K562 (cell line): ENCODE measurements at regions not wholly inside any gene's neighbourhood (a gene's known extent, or its start where the extent isn't known, plus 50 kb on each side); places are given as distances from the start of the nearest gene placed in this dataset.

Experiments used
- ATAC-seq: fragments of 200-7000 bp; cut with Tn5 transposase; 3 replicates; pipeline ENCODE4 v1.9.1; 2020; ENCODE audit warnings: moderate library complexity
- BruUV-seq: library from RNA; stranded (reverse); fragments of 400-500 nt; replicated peaks from 2 replicates; lab custom pipeline; 2021; lab: Mats Ljungman, UMichigan
- CTCF ChIA-PET: fragments of 300-600 bp; formaldehyde crosslinking; extraction: SDS; loops from one replicate; lab custom pipeline; 2021; ENCODE audit warnings: low intra/inter-chr PET ratio; lab: Yijun Ruan, JAX
- POLR2A ChIA-PET: fragments of 300-600, 350-650 bp; sonication (Branson Sonifier 250); formaldehyde crosslinking; extraction: SDS; loops from one replicate; lab custom pipeline; 2021; ENCODE audit warnings: antibody characterized with exemption, inconsistent platforms; lab: Yijun Ruan, JAX
- DNase-seq, 4 experiments: peaks; one replicate each; pipeline versions ENCODE4 v3.0.0 to v3.0.0-alpha.2; 2011 to 2018; ENCODE audit warnings: low spot score in 3 of 4, mixed read lengths in 3 of 4; ENCODE audit errors: extremely low read depth in 1 of 4
- FAIRE-seq: peaks from 2 replicates; lab custom pipeline; 2011; peaks lifted over from hg19 to GRCh38; lab: Jason Lieb, UNC
- H2AFZ ChIP-seq: 2 replicates; pipeline ENCODE4 v1.6.0; 2011; ENCODE audit warnings: low read depth, low read length, control low read depth, inconsistent platforms
- H3K27ac ChIP-seq: fragments of 200-600 bp; 3 replicates; pipeline ENCODE4 v1.8.0; 2011; ENCODE audit warnings: low read depth, mild to moderate bottlenecking, control low read depth, inconsistent platforms, low read length, moderate library complexity, mixed read lengths; ENCODE audit errors: extremely low read depth
- H3K27me3 ChIP-seq, 2 experiments: fragments of 300-600 bp in 1 of 2; 2 replicates in 1 of 2; 3 replicates in 1 of 2; pipeline versions ENCODE4 v1.6.0 to v1.8.0; 2011; ENCODE audit warnings: inconsistent platforms in 2 of 2, low read length in 2 of 2, mild to moderate bottlenecking in 1 of 2, mixed read lengths in 1 of 2, moderate library complexity in 1 of 2; ENCODE audit not compliant: control insufficient read depth in 2 of 2, insufficient read depth in 2 of 2
- H3K36me3 ChIP-seq: fragments of 300-600 bp; 3 replicates; pipeline ENCODE4 v1.8.0; 2011; ENCODE audit warnings: mild to moderate bottlenecking, low read length, inconsistent platforms; ENCODE audit not compliant: control insufficient read depth, insufficient read depth
- H3K4me1 ChIP-seq, 2 experiments: fragments of 200-600 bp in 1 of 2; replicated peaks in 1 of 2; 2 replicates in 1 of 2; 3 replicates in 1 of 2; pipeline versions ENCODE4 v1.5.1 to v1.8.0; 2011; ENCODE audit warnings: inconsistent platforms in 2 of 2, low read length in 2 of 2, mild to moderate bottlenecking in 1 of 2, mixed read lengths in 1 of 2, moderate library complexity in 1 of 2; ENCODE audit not compliant: control insufficient read depth in 2 of 2, insufficient read depth in 2 of 2
- H3K4me2 ChIP-seq: 2 replicates; pipeline ENCODE4 v1.6.1; 2011; ENCODE audit warnings: low read length, control low read depth, inconsistent platforms, mixed read lengths; ENCODE audit not compliant: insufficient read depth
- H3K4me3 ChIP-seq: fragments of 200-600 bp; sonication (generic), shearing (Covaris generic); 2 replicates; pipeline ENCODE4 v1.5.1; 2016; ENCODE audit warnings: control low read depth, inconsistent platforms
- H3K79me2 ChIP-seq: fragments of 200-600 bp; 3 replicates; pipeline ENCODE4 v1.8.0; 2011; ENCODE audit warnings: low read length, inconsistent platforms; ENCODE audit not compliant: control insufficient read depth, insufficient read depth
- H3K9ac ChIP-seq, 2 experiments: 2 replicates each; pipeline versions ENCODE4 v1.6.0 to v1.6.1; 2011; ENCODE audit warnings: low read depth in 2 of 2, low read length in 2 of 2, control low read depth in 1 of 2, inconsistent platforms in 1 of 2, mild to moderate bottlenecking in 1 of 2, mixed read lengths in 1 of 2; ENCODE audit not compliant: insufficient read depth in 1 of 2
- H3K9me1 ChIP-seq: one replicate; pipeline ENCODE4 v1.6.0; 2011; ENCODE audit warnings: inconsistent platforms, mild to moderate bottlenecking, low read length, moderate library complexity; ENCODE audit not compliant: control insufficient read depth, insufficient read depth
- H3K9me3 ChIP-seq: replicated peaks from 2 replicates; pipeline ENCODE4 v1.5.1; 2011; ENCODE audit warnings: low read depth, low read length, inconsistent platforms; ENCODE audit not compliant: control insufficient read depth, insufficient read depth
- H4K20me1 ChIP-seq: replicated peaks from 2 replicates; pipeline ENCODE4 v1.6.1; 2011; ENCODE audit warnings: low read length, inconsistent platforms, mixed read lengths; ENCODE audit not compliant: control insufficient read depth, insufficient read depth
- BHLHE40 ChIP-seq: IDR thresholded peaks from 2 replicates; pipeline ENCODE4 v1.6.1; 2011; ENCODE audit warnings: low read length, improper control_type of control experiment
- C11orf30 ChIP-seq: fragments of 450-650 bp; IDR thresholded peaks from 2 replicates; pipeline ENCODE4 v1.6.1; 2016; ENCODE audit warnings: low read depth, mild to moderate bottlenecking
- MEF2D ChIP-seq: conservative IDR thresholded peaks from 2 replicates; pipeline ENCODE4 v1.6.1; 2016; ENCODE audit warnings: low read depth, missing genetic modification characterization, missing compliant biosample characterization
- MXI1 ChIP-seq: IDR thresholded peaks from 2 replicates; pipeline ENCODE4 v1.6.1; 2011; ENCODE audit warnings: low read depth, mild to moderate bottlenecking, improper control_type of control experiment, low read length
- NFYB ChIP-seq: IDR thresholded peaks from 2 replicates; pipeline ENCODE4 v1.6.1; 2011; ENCODE audit warnings: mild to moderate bottlenecking, moderate library complexity; ENCODE audit not compliant: insufficient read length; ENCODE audit errors: extremely low read depth
- POU5F1 ChIP-seq: fragments of 150-350 bp; IDR thresholded peaks from 2 replicates; pipeline ENCODE4 v1.6.1; 2014; ENCODE audit warnings: borderline replicate concordance, low read length, low read depth, mild to moderate bottlenecking; ENCODE audit not compliant: partially characterized antibody
- RAD51 ChIP-seq: fragments of 450-650 bp; IDR thresholded peaks from 2 replicates; pipeline ENCODE4 v1.7.1; 2016; ENCODE audit warnings: low read depth, mild to moderate bottlenecking, borderline replicate concordance
- SAP30 ChIP-seq: fragments of 200-600 bp; sonication (generic); IDR thresholded peaks from 2 replicates; pipeline ENCODE4 v1.6.1; 2012; ENCODE audit warnings: borderline replicate concordance, low read depth, mild to moderate bottlenecking, moderate library complexity, low read length, control low read depth, inconsistent platforms; ENCODE audit not compliant: insufficient read depth, poor library complexity, severe bottlenecking
- ZNF175 ChIP-seq: fragments of 200-800 bp; sonication (Bioruptor generic); IDR thresholded peaks from 2 replicates; pipeline ENCODE4 v1.6.1; 2016; ENCODE audit warnings: low read depth, mild to moderate bottlenecking, missing genetic modification characterization, missing compliant biosample characterization
- ZNF77 ChIP-seq: fragments of 250-450 bp; sonication (Bioruptor Pico); IDR thresholded peaks from 2 replicates; pipeline ENCODE4 v1.5.0; 2020
- WGBS: fragments of 100-300 bp; shearing (Covaris generic); methylation state at CpG from one replicate; pipeline ENCODE4 v1.1.6; 2016; ENCODE audit warnings: low coverage, mixed read lengths; ENCODE audit not compliant: insufficient coverage; ENCODE audit errors: missing lambda C conversion rate; 5-methylcytosine and 5-hydroxymethylcytosine counted together
- in situ Hi-C: fragments of 300-500 bp; cut with MboI; formaldehyde crosslinking; loops from 4 replicates; pipeline ENCODE4 v1.15.0; 2018; ENCODE audit warnings: inconsistent platforms, mixed read lengths
- intact Hi-C: fragments of 100-400 bp; cut with micrococcal nuclease; formaldehyde crosslinking; loops from 2 replicates; pipeline ENCODE4 v1.14.2; 2022
- TF ChIP-seq, protein P1 (sequence below): fragments of 250-450 bp; sonication (Bioruptor Pico); IDR thresholded peaks from 2 replicates; pipeline ENCODE4 v1.5.1; 2021; ENCODE audit warnings: mild to moderate bottlenecking
- TF ChIP-seq, protein P2 (sequence below): sonication (generic); formaldehyde crosslinking; IDR thresholded peaks from 2 replicates; pipeline ENCODE4 v1.8.0; 2022; ENCODE audit warnings: missing genetic modification reagents, mild to moderate bottlenecking, borderline replicate concordance
- TF ChIP-seq, protein P3 (sequence below): fragments of 450-650 bp; formaldehyde crosslinking; IDR thresholded peaks from 2 replicates; pipeline ENCODE4 v1.4.0; 2020; ENCODE audit warnings: mild to moderate bottlenecking, moderate library complexity
- TF ChIP-seq, protein P4 (sequence below): fragments of 450-650 bp; formaldehyde crosslinking; IDR thresholded peaks from 2 replicates; pipeline ENCODE4 v1.4.0; 2020; ENCODE audit warnings: mild to moderate bottlenecking, moderate library complexity

DNA sequence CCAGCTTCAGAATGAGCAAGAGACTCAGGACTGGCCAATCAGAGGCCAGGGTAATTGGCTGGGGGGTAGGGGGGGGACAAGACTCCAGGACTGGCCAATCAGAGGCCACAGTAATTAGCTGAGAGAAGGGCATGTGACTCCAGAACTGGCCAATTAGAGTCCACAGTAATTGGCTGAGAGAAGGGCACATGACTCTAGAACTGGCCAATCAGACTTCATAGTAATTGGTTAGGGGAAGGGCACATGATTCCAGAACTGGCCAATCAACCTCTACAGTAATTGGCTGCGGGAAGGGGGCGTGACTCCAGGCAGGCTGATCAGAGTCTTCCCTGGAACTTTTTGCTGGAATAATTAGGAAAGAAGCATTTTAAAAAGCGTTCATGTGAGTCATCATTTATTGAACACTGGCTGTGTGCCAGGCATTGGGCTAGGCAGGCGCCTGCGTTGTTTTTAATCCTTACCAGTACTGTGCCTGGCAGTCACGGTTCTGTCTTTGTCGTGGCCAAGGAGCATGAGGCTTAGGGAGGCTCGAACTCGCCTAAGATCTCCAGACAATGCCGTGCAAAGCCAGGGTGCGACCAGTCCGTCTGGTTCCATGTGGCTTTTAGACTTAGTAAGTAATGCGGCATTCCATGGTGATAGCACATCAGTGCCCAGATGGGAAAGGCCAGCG, 508.1 kb downstream of the TBC1D22A start:
- Histone ChIP-seq H2AFZ (no peak overlapping the region), H3K9me1 (no peaks in the 10 kb centered on the region), H3K36me3 (no peaks in the 10 kb centered on the region), H3K4me2 (no peak overlapping the region), H3K4me1 (no peaks in the 10 kb centered on the region), H3K9me3 (no peaks in the 10 kb centered on the region), H3K79me2 (no peaks in the 10 kb centered on the region), H4K20me1 (no peaks in the 10 kb centered on the region; the same call in 1 of the 2 replicates), H3K27me3 (peaks cover 0 to 12% of the 10 kb centered on the region in 2 experiments; a peak in 2 of 5 replicates), H3K27ac (no peak overlapping the region), H3K9ac (no peak overlapping the region), H3K4me3 (no peak overlapping the region)
- ChIA-PET CTCF (no interaction called here), POLR2A (interaction anchor here (0.8 kb wide), 1 partner anchor 287 kb away, joined by 3 read pairs; no protein-coding TSS in a partner anchor)
- intact Hi-C loops (no loop called here), in situ Hi-C loops (no loop called here)
- DNase-seq (peak in 3 of 4 experiments; percentile 9 to 32 (median 19)), ATAC-seq (peak; percentile 40; the same call in 2 of the 3 replicates), FAIRE-seq (no peak)
- 2% methylated on average over 14 of the region's 14 CpGs for WGBS
- no TSS peak for BruUV-seq
- TF ChIP-seq, protein P1, sequence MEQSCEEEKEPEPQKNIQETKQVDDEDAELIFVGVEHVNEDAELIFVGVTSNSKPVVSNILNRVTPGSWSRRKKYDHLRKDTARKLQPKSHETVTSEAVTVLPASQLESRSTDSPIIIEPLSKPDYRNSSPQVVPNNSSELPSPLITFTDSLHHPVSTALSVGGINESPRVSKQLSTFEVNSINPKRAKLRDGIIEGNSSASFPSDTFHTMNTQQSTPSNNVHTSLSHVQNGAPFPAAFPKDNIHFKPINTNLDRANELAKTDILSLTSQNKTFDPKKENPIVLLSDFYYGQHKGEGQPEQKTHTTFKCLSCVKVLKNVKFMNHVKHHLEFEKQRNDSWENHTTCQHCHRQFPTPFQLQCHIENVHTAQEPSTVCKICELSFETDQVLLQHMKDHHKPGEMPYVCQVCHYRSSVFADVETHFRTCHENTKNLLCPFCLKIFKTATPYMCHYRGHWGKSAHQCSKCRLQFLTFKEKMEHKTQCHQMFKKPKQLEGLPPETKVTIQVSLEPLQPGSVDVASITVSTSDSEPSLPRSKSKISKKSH (CRISPR knock-in tag): no peak
- TF ChIP-seq POU5F1: no peak
- TF ChIP-seq, protein P2, sequence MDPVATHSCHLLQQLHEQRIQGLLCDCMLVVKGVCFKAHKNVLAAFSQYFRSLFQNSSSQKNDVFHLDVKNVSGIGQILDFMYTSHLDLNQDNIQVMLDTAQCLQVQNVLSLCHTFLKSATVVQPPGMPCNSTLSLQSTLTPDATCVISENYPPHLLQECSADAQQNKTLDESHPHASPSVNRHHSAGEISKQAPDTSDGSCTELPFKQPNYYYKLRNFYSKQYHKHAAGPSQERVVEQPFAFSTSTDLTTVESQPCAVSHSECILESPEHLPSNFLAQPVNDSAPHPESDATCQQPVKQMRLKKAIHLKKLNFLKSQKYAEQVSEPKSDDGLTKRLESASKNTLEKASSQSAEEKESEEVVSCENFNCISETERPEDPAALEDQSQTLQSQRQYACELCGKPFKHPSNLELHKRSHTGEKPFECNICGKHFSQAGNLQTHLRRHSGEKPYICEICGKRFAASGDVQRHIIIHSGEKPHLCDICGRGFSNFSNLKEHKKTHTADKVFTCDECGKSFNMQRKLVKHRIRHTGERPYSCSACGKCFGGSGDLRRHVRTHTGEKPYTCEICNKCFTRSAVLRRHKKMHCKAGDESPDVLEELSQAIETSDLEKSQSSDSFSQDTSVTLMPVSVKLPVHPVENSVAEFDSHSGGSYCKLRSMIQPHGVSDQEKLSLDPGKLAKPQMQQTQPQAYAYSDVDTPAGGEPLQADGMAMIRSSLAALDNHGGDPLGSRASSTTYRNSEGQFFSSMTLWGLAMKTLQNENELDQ (CRISPR knock-in tag): no peak
- no peak for TF ChIP-seq SAP30
- TF ChIP-seq C11orf30: no peak
- no peak for TF ChIP-seq BHLHE40
- no peak for TF ChIP-seq ZNF77 (CRISPR knock-in tag)
- peak; percentile 71 for TF ChIP-seq NFYB
- TF ChIP-seq ZNF175 (CRISPR knock-in tag): no peak
- TF ChIP-seq, protein P3, sequence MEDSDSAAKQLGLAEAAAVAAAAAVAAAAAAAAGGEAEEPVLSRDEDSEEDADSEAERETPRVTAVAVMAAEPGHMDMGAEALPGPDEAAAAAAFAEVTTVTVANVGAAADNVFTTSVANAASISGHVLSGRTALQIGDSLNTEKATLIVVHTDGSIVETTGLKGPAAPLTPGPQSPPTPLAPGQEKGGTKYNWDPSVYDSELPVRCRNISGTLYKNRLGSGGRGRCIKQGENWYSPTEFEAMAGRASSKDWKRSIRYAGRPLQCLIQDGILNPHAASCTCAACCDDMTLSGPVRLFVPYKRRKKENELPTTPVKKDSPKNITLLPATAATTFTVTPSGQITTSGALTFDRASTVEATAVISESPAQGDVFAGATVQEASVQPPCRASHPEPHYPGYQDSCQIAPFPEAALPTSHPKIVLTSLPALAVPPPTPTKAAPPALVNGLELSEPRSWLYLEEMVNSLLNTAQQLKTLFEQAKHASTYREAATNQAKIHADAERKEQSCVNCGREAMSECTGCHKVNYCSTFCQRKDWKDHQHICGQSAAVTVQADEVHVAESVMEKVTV (CRISPR knock-in tag): no peak
- no peak for TF ChIP-seq MXI1
- no peak for TF ChIP-seq MEF2D (tag)
- TF ChIP-seq, protein P4, sequence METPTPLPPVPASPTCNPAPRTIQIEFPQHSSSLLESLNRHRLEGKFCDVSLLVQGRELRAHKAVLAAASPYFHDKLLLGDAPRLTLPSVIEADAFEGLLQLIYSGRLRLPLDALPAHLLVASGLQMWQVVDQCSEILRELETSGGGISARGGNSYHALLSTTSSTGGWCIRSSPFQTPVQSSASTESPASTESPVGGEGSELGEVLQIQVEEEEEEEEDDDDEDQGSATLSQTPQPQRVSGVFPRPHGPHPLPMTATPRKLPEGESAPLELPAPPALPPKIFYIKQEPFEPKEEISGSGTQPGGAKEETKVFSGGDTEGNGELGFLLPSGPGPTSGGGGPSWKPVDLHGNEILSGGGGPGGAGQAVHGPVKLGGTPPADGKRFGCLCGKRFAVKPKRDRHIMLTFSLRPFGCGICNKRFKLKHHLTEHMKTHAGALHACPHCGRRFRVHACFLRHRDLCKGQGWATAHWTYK: no peak
- TF ChIP-seq RAD51: peak; percentile 81
